GM18505 (cell line): ENCODE measurements at regions not wholly inside any gene's neighbourhood (a gene's known extent, or its start where the extent isn't known, plus 50 kb on each side); places are given as distances from the start of the nearest gene placed in this dataset.
A peak's percentile ranks its signal among the peaks of the same experiment; 100 is the strongest.

Experiments
- ATAC-seq: cut with Tn5 transposase; IDR thresholded peaks from one replicate; pipeline ENCODE4 v1.9.1; 2021; ENCODE audit not compliant: unreplicated experiment
- POLR2A ChIP-seq: IDR thresholded peaks from 4 replicates; pipeline ENCODE4 v1.6.1; 2011; ENCODE audit warnings: borderline replicate concordance; ENCODE audit not compliant: insufficient read depth, insufficient read length; ENCODE audit errors: extremely low read depth

GRCh38 chr14:87001333-87001732 lies 991.6 kb downstream of the GALC start:
- no peak for ATAC-seq

DNA sequence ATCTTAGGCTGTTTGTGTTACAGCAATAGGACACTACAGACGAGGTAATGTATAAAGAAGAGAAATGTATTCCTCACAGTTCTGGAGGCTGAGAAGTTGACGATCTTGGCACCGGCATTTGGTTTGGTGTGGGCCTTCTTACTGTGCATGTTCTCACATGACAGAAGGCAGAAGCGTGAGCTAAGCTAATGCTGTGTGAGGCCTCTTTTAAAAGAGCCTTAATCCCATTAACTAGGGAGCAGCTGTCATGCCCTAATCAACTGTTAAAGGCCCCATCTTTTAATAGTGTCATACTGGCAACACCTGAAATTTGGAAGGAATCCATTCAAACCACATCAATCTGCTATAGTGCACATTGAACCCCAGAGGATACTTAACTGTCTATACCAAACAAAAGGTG lies 992.9 kb downstream of the GALC start:
- ATAC-seq = no peak
- no peak for TF ChIP-seq POLR2A

More at GRCh38 chr14:87001333-87001732, 991.6 kb downstream of the GALC start:
- TF ChIP-seq POLR2A = no peak

- ATAC-seq = no peak
- TF ChIP-seq POLR2A = no peak
These were observed 993.9 kb downstream of the GALC start for GRCh38 chr14:86999036-86999435.

DNA sequence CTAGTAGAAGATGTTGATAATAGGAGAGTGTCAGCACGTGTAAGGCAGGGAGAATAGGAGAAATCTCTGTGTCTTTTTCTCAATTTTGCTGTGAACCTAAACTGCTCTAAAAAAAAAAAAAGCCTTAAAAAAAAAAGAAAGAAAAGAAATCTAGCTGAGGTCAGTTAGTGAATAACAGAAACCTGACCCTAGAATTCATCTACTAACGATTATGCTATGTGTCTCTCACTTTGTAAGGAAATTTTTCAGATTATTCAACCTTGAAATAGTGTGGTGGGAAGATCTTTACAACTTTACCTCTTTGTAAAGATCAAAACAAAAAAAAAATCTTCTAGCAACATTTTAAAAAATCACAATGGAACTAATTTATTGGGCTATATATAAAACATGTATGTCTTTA lies 995.7 kb downstream of the GALC start:
- ATAC-seq = no peak
- TF ChIP-seq POLR2A = no peak

- no peak for ATAC-seq
- no peak for TF ChIP-seq POLR2A
These were observed 1002.6 kb downstream of the GALC start for GRCh38 chr14:86990396-86990795.

DNA sequence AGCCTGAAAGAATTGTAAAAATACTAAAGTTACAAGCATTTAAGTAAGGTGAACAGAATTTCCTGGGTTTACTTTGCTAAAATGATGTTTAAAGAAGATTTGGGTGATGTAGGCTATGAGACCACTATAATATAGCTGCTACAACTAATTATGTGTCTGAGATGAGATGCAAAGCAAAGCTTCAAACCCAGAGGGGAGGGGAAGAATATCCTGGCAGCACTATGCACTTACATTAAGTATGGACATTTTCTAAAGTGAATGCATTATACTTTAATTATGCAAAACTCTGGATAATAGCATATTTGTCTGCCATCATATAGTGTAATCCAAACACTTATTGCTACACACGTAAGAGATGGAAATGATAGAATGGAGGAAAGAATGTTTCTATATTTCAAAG lies 1003.7 kb downstream of the GALC start:
- no peak for TF ChIP-seq POLR2A
- no peak for ATAC-seq

- no peak for ATAC-seq
- TF ChIP-seq POLR2A = no peak
These were observed 1005.0 kb downstream of the GALC start for GRCh38 chr14:86987966-86988365.

DNA sequence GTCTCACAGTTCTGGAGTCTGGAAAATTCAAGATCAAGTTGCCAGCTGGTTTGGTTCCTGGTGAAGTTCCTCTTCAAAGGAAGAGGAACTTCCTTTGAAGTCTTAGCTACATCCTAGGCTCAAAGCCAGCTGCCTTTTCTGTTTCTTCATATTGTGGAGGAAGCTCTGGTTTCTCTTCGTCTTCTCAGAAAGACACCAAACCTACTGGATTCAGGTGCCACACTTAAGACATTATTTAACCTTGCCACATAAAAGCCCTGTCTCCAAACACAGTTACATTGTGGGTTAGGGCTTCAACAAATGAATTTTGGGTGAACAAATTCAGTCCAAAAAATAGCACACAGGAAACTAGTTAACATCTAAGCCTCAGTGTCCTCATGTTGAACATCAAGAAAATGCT lies 1019.8 kb downstream of the GALC start:
- no peak for ATAC-seq
- no peak for TF ChIP-seq POLR2A

DNA sequence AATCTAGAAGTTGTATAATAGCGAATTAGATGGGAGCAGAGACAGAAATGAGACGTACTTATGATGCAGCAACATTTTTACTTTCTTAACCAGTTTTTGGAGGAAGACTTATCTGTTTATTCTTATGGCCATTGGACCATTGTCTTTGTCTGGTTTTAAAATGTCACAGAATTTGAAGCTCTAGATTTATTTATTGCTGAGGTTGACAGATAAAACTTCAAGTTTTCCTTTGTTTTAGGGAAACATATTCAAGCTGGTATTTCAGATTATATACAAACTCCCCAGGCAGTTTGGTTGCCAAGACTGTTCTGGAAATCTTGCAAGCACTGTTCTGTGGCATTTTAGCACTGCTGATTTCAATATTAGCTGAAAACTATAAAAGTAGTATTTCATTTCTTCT lies 1021.7 kb downstream of the GALC start:
- TF ChIP-seq POLR2A = no peak
- no peak for ATAC-seq

DNA sequence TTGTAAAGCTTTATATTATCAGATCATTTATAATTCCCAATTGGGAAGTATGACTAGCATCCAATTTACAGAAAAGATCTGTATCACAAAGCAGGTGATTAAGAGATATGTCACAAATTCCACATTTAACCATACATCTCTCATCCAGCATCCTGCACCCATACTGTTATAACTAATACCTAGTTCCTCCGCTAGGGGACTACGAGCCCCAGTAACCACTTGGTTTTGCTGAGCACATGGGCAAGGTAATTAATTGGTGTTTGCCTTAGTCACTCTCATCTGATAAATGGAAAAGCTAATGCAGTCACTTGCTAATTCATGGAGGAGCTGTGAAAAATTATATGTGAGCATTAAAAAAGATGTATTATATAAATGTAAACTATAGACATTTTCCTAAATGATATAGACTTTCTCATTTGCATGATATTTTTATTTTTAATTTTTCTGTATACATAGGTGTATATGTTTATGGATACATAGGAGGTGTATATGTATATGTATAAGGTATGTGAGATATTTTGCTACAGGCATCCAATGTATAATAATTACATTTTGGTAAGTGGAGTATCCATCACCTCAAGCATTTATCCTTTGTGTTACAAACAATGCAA lies 1031.8 kb downstream of the GALC start:
- ATAC-seq = peak; percentile 68
- TF ChIP-seq POLR2A = no peak

GRCh38 chr14:86955771-86956354 lies 1037.1 kb downstream of the GALC start:
- no peak for ATAC-seq
- no peak for TF ChIP-seq POLR2A

DNA sequence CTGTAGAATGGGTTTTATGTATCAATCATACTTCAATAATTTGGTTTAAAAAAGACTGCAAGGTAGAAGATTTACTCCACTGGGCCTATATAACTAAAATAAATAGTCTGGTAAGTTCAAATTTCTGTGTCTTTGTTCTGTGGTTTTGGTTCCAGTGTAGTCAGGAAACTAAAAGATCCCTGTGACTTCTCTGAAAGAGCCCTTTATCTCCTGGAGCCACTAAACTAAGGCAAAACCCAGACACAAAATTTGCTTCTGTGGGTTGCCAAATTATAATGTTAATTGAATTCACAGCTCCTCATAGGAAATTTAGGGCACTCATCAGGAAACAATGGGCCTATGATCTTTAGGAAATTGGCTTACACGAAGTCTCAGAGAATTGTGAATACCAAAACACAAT lies 1038.4 kb downstream of the GALC start:
- no peak for TF ChIP-seq POLR2A
- ATAC-seq = no peak

GRCh38 chr14:86946446-86946845 lies 1046.5 kb downstream of the GALC start:
- ATAC-seq = no peak
- TF ChIP-seq POLR2A = no peak

DNA sequence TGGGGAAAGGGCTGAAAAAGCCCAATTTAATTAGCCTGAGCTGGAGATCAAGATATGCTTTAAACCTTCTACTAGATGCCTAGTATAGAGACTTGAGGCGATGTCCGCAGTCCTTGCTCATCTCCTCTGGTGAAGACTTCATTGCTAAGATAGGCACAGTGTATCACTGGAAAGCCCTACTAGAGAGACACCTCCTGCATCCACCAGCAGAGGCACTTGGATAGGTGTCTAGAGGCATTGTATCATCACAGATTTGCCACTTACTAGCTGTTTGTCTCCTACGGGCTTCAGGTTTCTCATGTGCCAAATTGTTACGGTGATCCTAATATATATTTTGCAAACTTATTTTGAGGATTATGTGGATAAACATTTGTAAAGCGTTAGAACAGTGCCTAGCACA lies 1048.5 kb downstream of the GALC start:
- no peak for ATAC-seq
- no peak for TF ChIP-seq POLR2A
